ENCODE measurements at regions not wholly inside any gene's neighbourhood (a gene's known extent, or its start where the extent isn't known, plus 50 kb on each side); places are given as distances from the start of the nearest gene placed in this dataset.

GRCh38 chr12:124487066-124487833 is 80.2 kb downstream of the NCOR2 start:
- DNase-seq (no peak), ATAC-seq (no peak)
- Mint-ChIP-seq H3K4me1 (peaks cover 15% of the 10 kb centered on the region), H3K4me3 (no peak overlapping the region), H3K27ac (no peak overlapping the region), H3K36me3 (ENCODE audit: low read depth) (peaks cover 27% of the 10 kb centered on the region), H3K27me3 (no peaks in the 10 kb centered on the region), H3K9me3 (ENCODE audit: low read depth) (no peaks in the 10 kb centered on the region)
- ChIA-PET CTCF (no interaction called here), POLR2A (no interaction called here)
- intact Hi-C loops (cut with DNase I, micrococcal nuclease) = no loop called here

GRCh38 chr12:124486346-124486963 is 81.0 kb downstream of the NCOR2 start:
- ChIA-PET CTCF (no interaction called here), POLR2A (no interaction called here)
- intact Hi-C loops (cut with DNase I, micrococcal nuclease) = no loop called here
- no peak overlapping the region for H3K27ac Mint-ChIP-seq
- H3K4me3 Mint-ChIP-seq = no peak overlapping the region
- no peaks in the 10 kb centered on the region for H3K9me3 Mint-ChIP-seq (ENCODE audit: low read depth)
- DNase-seq (no peak), ATAC-seq (no peak)
- H3K36me3 Mint-ChIP-seq (ENCODE audit: low read depth) = peaks cover 29% of the 10 kb centered on the region
- peaks cover 17% of the 10 kb centered on the region for H3K4me1 Mint-ChIP-seq
- H3K27me3 Mint-ChIP-seq = no peaks in the 10 kb centered on the region

- ATAC-seq (no peak), DNase-seq (no peak)
- ChIA-PET CTCF (interaction anchor here (0.6 kb wide), 2 partner anchors 15 to 674 kb away, joined by 3 read pairs; no protein-coding TSS in a partner anchor), POLR2A (no interaction called here)
- Mint-ChIP-seq H3K36me3 (ENCODE audit: low read depth) (peaks cover 29% of the 10 kb centered on the region), H3K27ac (no peak overlapping the region), H3K4me3 (no peak overlapping the region), H3K9me3 (ENCODE audit: low read depth) (no peaks in the 10 kb centered on the region), H3K27me3 (no peaks in the 10 kb centered on the region), H3K4me1 (peaks cover 26% of the 10 kb centered on the region)
- intact Hi-C loops (cut with DNase I, micrococcal nuclease) = no loop called here
Observed at GRCh38 chr12:124485371-124485770, 82.0 kb downstream of the NCOR2 start.

- DNase-seq (peak; percentile 62), ATAC-seq (peak; percentile 48)
- ChIA-PET CTCF (no interaction called here), POLR2A (no interaction called here)
- Mint-ChIP-seq H3K27ac (no peak overlapping the region), H3K4me3 (no peak overlapping the region), H3K27me3 (no peaks in the 10 kb centered on the region), H3K4me1 (peaks cover 27% of the 10 kb centered on the region), H3K9me3 (ENCODE audit: low read depth) (no peaks in the 10 kb centered on the region), H3K36me3 (ENCODE audit: low read depth) (peaks cover 26% of the 10 kb centered on the region)
- intact Hi-C loops (cut with DNase I, micrococcal nuclease) = no loop called here
Observed at GRCh38 chr12:124484526-124484953, 82.9 kb downstream of the NCOR2 start.

- H3K4me1 Mint-ChIP-seq = peaks cover 30% of the 10 kb centered on the region
- peak overlapping the region; percentile 19 for H3K27ac Mint-ChIP-seq
- no peaks in the 10 kb centered on the region for H3K27me3 Mint-ChIP-seq
- ChIA-PET POLR2A (no interaction called here), CTCF (no interaction called here)
- intact Hi-C loops (cut with DNase I, micrococcal nuclease) = no loop called here
- no peak overlapping the region for H3K4me3 Mint-ChIP-seq
- ATAC-seq = no peak
- no peaks in the 10 kb centered on the region for H3K9me3 Mint-ChIP-seq (ENCODE audit: low read depth)
- H3K36me3 Mint-ChIP-seq (ENCODE audit: low read depth) = peaks cover 30% of the 10 kb centered on the region
- DNase-seq = peak; percentile 36
Observed at GRCh38 chr12:124484067-124484466, 83.3 kb downstream of the NCOR2 start.

- intact Hi-C loops (cut with DNase I, micrococcal nuclease) = no loop called here
- ChIA-PET POLR2A (no interaction called here), CTCF (interaction anchor here (0.6 to 0.8 kb wide), 2 partner anchors 12 to 111 kb away, joined by 3 to 4 read pairs; no protein-coding TSS in a partner anchor)
- Mint-ChIP-seq H3K27me3 (no peaks in the 10 kb centered on the region), H3K36me3 (ENCODE audit: low read depth) (peaks cover 37% of the 10 kb centered on the region), H3K27ac (no peak overlapping the region), H3K4me3 (no peak overlapping the region), H3K4me1 (peaks cover 34% of the 10 kb centered on the region), H3K9me3 (ENCODE audit: low read depth) (no peaks in the 10 kb centered on the region)
- no peak for DNase-seq
- ATAC-seq = no peak
Observed at GRCh38 chr12:124482901-124483799, 84.3 kb downstream of the NCOR2 start.

- ChIA-PET POLR2A (no interaction called here), CTCF (interaction anchor here (0.8 kb wide), 1 partner anchor 112 kb away, joined by 4 read pairs; no protein-coding TSS in a partner anchor)
- intact Hi-C loops (cut with DNase I, micrococcal nuclease) = no loop called here
- DNase-seq = no peak
- no peak for ATAC-seq
- peaks cover 43% of the 10 kb centered on the region for H3K36me3 Mint-ChIP-seq (ENCODE audit: low read depth)
- no peak overlapping the region for H3K27ac Mint-ChIP-seq
- H3K4me1 Mint-ChIP-seq = peaks cover 37% of the 10 kb centered on the region
- H3K27me3 Mint-ChIP-seq = no peaks in the 10 kb centered on the region
- H3K9me3 Mint-ChIP-seq (ENCODE audit: low read depth) = no peaks in the 10 kb centered on the region
- H3K4me3 Mint-ChIP-seq = no peak overlapping the region
Observed at GRCh38 chr12:124482567-124482893, 84.9 kb downstream of the NCOR2 start.

- H3K27ac Mint-ChIP-seq = no peak overlapping the region
- peaks cover 49% of the 10 kb centered on the region for H3K36me3 Mint-ChIP-seq (ENCODE audit: low read depth)
- ChIA-PET CTCF (no interaction called here), POLR2A (no interaction called here)
- H3K9me3 Mint-ChIP-seq (ENCODE audit: low read depth) = no peaks in the 10 kb centered on the region
- no peak for DNase-seq
- H3K27me3 Mint-ChIP-seq = no peaks in the 10 kb centered on the region
- ATAC-seq = no peak
- H3K4me3 Mint-ChIP-seq = no peak overlapping the region
- peaks cover 41% of the 10 kb centered on the region for H3K4me1 Mint-ChIP-seq
- intact Hi-C loops (cut with DNase I, micrococcal nuclease) = no loop called here
Observed at GRCh38 chr12:124481772-124482566, 85.4 kb downstream of the NCOR2 start.

GRCh38 chr12:124481257-124481750 is 86.1 kb downstream of the NCOR2 start:
- ChIA-PET CTCF (no interaction called here), POLR2A (no interaction called here)
- Mint-ChIP-seq H3K36me3 (ENCODE audit: low read depth) (peaks cover 55% of the 10 kb centered on the region), H3K9me3 (ENCODE audit: low read depth) (no peaks in the 10 kb centered on the region), H3K27me3 (no peaks in the 10 kb centered on the region), H3K27ac (no peak overlapping the region), H3K4me1 (peaks cover 41% of the 10 kb centered on the region), H3K4me3 (no peak overlapping the region)
- ATAC-seq (no peak), DNase-seq (no peak)
- intact Hi-C loops (cut with DNase I, micrococcal nuclease) = no loop called here

GRCh38 chr12:124480469-124481256 is 86.7 kb downstream of the NCOR2 start:
- no peaks in the 10 kb centered on the region for H3K27me3 Mint-ChIP-seq
- intact Hi-C loops (cut with DNase I, micrococcal nuclease) = loop anchor here in 1 of 2 experiments (1.0 kb wide), 1 partner anchor 27 kb away; no protein-coding TSS in a partner anchor
- ChIA-PET CTCF (interaction anchor here (1.0 kb wide), 1 partner anchor 465 kb away, joined by 3 read pairs; no protein-coding TSS in a partner anchor), POLR2A (no interaction called here)
- peaks cover 55% of the 10 kb centered on the region for H3K36me3 Mint-ChIP-seq (ENCODE audit: low read depth)
- DNase-seq (peak; percentile 80), ATAC-seq (peak; percentile 85)
- no peaks in the 10 kb centered on the region for H3K9me3 Mint-ChIP-seq (ENCODE audit: low read depth)
- no peak overlapping the region for H3K27ac Mint-ChIP-seq
- no peak overlapping the region for H3K4me3 Mint-ChIP-seq
- peaks cover 41% of the 10 kb centered on the region for H3K4me1 Mint-ChIP-seq

Measured in activated CD4-positive, alpha-beta T cell treated with anti-CD3 and anti-CD28 coated beads for 36 hours (primary cell).